ENCODE measurements at regions not wholly inside any gene's neighbourhood (a gene's known extent, or its start where the extent isn't known, plus 50 kb on each side); places are given as distances from the start of the nearest gene placed in this dataset.
A peak's percentile ranks its signal among the peaks of the same experiment; 100 is the strongest.
"Not testable (repeated sequence)": the region's sequence is repeated elsewhere in the genome, so short reads cannot be mapped to it uniquely, and the experiment has no call there.

GRCh38 chr13:96934889-96935489, 59.3 kb downstream of the OXGR1 start:
- no peak for DNase-seq

- no peak for DNase-seq
These were observed 68.2 kb downstream of the OXGR1 start for GRCh38 chr13:96925916-96926628.

GRCh38 chr13:96925477-96925876, 68.8 kb downstream of the OXGR1 start:
- DNase-seq, result no peak

- not testable (repeated sequence) for DNase-seq
These were observed 75.2 kb downstream of the OXGR1 start for GRCh38 chr13:96918861-96919631.

- DNase-seq, result no peak
These were observed 90.0 kb downstream of the OXGR1 start for GRCh38 chr13:96904232-96904631.

- no peak for DNase-seq
These were observed 91.2 kb downstream of the OXGR1 start for GRCh38 chr13:96903085-96903484.

- peak; percentile 2 for DNase-seq
These were observed 93.3 kb downstream of the OXGR1 start for GRCh38 chr13:96900986-96901385.

GRCh38 chr13:96899946-96900345, 94.3 kb downstream of the OXGR1 start:
- DNase-seq, result no peak

- peak; percentile 46 for DNase-seq
These were observed 95.5 kb downstream of the OXGR1 start for GRCh38 chr13:96898646-96899254.

GRCh38 chr13:96898212-96898611, 96.1 kb downstream of the OXGR1 start:
- DNase-seq, result peak; percentile 11

Data from eye (tissue), 1 donor.